ENCODE measurements at regions not wholly inside any gene's neighbourhood (a gene's known extent, or its start where the extent isn't known, plus 50 kb on each side); places are given as distances from the start of the nearest gene placed in this dataset.

DNA sequence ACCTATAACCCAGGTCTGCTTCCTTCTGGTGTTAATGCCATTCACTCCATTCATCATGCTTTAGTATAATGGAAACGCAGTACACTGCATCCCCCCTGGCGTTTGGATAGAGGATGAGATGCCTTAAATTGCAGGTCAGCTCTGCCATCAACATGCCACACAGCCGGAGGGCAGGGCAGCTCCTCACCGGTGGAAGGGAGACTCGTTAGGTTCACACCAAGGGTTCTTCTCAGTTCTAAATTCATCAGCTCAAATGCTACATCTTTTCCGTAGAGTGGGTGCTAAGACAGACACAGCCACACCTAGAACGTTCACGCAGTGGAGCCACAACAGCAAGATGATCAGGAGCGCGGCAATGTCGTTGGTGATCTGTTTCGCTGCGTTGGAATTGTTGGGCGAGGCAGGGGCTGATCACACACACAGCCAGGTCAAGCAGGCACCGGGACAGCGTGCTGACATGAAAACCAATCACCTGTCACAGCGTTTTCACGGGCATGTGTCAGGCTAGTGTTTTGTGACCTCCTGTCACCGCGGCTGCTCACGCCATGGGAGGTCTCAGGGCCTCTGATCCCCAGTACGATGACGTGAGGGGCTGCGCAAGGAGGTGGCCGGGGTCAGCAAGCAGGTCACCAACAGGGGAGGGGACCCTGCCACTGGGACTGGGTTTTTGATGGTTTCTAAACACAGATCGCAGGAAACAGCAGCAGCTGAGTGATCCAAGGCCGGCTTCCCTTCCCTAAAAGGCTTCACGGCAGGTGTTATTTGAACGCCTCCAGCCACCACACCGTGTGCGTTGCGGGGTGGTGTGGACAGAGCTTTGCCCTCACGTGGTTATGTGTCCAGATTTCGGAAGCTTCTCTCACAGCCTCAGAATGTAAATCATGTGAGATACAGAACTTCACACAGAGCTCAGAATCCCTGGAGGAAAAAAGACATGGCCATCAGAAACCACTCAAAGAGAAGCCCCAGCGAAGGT, 94.3 kb upstream of the IRS2 start:
- no peak for DNase-seq

DNA sequence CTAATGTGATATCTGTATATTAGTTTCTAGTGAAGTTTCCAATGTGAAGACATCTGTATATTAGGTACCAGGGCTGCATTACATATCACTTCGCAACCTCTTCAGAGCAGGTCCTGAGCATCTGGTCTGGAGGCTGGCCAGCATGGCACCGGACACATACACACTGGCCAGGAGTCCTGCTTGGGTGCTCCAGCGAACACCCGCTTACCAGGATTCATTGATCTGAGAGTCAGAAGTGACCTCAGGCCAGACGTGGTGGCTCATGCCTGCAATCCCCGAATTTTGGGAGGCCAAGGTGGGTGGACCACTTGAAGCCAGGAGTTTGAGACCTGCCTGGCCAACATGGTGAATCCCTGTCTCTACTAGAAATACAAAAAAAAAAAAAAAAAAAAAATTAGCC, 93.0 kb upstream of the IRS2 start:
- no peak for DNase-seq

DNA sequence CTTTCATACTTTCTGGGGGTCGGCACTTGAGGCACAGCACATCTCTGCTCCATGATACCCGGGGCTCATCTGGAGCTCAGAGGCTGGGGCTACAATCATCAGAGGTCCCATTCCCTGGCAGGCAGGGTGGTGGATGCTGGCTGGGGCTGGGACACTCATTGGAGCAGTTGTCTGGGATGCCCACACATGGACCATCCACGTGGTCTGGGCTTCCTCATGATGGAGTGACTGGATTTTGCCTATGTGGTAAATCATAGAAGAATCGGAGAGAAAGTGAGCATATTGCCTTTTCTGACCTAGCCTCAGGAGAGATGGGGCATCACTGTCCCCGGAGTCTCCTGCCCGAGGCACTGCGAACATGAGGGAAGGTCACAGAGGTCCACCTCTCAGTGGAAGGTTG, 91.4 kb upstream of the IRS2 start:
- DNase-seq: no peak

DNA sequence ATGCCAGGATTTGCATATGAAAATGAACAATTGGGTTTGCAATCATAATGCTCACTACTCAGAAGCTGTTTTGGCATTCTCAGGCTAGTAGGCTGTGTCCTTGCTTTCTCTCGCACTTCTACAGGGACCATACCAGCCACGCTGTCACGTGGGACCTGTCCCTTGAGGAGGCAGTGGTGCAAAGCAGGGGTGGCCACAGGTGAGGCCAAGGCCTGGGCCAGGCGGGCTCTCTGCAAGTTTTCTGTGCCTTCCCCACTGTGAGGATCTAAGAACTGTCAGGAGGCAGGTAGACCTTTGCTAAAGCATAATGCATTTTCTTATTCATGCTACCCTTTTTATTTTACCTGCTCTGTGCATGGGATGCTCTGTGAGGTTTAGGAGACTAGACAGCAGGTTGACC, 89.4 kb upstream of the IRS2 start:
- no peak for DNase-seq

DNA sequence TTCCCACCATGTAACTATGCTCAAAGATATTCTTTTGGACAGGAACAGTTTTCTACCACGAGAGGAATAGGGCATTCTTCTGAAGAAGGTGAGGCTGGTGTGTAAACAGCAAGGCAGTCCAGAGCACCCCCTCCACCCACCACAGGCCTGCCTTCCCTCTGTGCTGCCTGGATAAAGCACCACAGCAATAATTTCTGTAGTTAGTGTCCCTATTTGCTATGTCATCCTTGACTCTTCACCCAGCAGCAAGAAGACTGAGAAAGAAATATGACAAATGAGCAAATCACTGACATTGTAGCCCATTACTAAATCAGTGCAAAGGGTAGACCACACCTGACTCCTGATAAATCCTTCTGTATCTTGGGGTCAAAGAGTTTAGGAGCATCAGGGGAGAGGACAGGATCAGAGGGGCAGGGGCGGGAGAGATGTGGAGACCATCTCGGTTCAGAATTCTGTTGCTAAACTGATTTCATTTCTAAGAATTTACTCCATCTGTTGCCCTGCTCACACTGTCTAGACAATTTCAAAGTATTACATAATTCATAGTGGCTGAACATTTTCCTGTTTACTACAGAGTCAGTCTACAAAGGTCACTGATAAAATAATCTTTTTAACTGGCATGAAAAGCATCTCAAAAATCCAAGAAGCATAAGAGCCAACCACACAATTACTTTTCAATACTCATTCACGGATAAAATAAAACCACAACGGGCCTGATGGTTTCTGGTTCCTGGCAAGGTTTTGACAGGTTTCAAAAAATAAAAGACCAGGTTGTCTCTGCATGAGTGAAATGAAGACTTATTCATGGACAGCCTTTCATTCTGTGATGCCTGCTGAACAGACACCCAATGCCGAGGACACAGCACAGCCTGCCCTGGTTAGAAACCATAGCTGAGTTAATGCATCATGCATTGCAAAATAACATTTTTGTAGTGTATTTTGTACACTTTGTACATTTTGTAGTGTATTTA, 88.4 kb upstream of the IRS2 start:
- DNase-seq: no peak

DNA sequence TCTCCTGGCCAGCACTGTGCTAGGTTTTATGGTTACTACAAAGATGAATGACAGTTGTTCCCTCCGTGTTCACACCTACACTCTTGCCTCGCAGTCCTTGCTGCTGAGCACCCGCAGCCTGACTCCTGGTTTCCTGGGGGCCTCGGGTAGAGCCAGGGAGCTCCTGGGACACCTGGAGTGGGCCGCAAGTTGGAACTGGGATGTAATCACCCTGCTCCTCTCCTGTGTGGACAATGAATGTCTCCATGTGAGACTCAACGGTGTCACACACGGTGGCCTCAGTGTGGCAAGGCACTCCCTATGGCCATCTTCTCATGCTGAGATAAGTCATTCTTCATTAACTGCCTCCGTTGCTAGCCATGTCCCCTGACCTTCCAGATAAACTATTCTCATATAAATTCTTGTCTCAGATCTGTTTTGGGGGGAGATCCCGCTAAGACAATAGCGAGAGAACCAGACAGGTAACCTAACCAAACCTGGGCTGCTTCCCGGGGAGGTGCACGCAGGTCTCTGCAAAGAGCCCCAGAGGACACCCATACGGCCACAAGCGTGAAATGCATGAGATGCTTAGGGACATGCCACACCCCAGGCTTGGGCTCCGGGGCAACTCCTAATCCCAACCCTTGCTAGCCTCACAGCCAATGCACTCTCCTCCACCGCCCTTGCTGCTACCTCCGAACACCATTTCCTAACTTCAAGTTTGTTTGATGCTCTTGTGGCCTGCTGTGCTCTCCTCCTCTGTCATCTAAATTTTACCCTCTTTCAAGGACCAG, 87.2 kb upstream of the IRS2 start:
- no peak for DNase-seq

DNA sequence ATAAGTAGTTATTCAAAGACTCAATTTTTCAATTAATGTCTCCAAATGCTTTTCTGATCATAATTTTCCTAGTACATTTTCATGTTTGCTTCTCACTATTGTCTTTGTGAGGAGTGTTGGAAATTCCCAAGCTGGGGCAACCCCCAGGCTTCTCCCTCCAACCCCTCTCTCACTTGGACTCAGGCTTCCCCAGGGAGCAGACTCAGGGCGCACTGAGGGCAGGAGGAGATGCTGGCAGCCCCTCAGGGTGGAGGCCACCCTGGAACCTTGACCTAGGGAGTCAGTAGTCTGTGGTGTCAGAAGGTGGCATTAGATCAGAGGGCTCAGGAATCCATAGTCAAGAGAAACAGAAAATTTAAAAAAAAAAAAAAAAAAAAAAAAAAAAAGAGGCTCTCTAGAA, 86.5 kb upstream of the IRS2 start:
- no peak for DNase-seq

DNA sequence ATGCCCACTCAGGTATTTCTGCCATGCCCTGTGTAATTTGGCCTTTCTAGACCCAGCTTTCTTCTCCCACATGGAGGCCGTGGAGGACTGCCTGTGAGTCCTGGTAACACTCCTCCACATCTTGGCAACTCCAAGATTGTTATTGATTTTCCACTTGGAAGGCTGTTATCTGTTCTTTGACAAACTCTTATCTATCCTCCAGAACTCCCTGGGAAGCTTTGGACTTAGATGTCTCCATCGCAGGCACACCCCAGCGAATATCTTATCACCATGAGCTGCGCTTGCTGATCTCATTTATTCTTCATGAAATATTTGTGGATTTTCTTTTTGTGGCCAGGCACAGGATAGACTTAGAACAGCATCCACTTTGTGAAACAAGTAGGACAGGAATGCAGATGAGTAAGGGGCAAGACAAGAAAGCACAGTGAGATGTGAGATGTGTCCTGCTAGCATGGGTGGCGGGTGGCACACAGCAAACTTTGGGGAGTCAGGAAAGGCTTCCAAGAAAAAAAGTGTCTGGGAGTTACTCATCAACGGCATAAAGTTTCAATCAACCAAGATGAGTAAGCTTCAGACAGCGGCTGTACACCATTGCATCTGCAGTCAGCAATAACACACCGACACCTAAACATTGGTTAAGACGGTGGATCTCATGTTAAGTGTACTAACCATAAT, 84.5 kb upstream of the IRS2 start:
- DNase-seq: no peak

DNA sequence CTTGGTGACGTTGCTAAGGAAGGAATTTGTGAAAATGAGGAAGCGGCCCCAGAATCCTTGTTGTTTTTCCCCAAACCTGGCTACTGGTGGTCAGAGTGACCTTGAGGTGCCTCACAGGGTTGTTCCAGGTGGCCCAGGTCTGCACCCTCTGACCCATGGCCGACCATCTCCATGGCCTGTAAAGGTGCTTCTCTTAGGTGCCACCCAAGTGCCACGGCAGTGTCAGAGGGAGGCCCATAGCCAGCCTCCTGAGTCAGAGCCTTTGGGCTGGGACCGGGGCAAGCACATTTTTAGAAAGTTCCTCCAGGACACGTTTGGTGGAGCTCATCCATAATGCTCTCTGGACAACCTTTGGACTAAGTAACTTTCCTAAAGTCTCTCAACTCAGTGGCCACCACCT, 83.9 kb upstream of the IRS2 start:
- no peak for DNase-seq

DNA sequence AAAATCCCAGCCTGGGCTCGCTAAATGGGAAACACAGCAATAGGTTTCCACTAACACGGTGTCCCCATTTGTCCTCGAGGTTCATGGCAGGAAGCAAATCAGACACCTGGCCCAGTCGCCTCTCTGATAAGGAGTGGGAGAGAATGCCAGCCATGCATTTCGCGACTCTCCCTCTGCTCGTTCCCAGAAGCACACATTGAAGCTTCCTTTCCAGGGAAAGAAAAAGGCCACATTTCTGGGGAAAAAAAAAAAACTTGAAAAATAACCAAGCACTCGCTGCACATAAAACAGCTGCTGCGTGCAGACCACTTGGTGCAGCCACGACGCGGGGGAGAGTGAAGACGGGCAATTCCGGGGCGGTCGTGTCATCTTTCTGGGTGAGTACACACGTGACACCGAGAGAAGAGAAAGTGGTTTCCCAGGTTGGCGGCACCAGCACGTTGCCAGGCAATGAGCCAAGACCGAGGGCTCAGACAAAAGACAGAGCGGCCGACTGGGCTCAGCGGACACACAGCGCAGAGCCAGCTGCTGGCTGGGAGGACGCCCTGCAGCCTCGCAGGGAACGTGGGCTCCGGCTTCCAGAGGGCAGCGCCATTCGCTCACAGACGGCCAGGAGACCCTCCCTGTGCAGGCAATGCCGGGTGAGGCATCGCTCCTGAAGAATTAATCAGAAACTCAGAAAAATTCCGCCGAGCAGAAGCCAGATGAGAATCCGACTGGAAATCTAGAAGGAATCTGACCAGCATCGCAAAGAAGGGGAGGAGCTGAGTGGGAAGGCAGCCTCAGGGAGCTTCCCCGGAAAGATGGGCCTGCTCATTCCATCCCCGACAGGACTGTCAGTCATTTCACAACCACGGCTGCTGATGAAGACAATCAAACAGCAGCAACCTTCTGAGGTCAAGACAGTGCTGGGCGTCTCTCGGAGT, 83.2 kb upstream of the IRS2 start:
- peak; percentile 97 for DNase-seq

DNA sequence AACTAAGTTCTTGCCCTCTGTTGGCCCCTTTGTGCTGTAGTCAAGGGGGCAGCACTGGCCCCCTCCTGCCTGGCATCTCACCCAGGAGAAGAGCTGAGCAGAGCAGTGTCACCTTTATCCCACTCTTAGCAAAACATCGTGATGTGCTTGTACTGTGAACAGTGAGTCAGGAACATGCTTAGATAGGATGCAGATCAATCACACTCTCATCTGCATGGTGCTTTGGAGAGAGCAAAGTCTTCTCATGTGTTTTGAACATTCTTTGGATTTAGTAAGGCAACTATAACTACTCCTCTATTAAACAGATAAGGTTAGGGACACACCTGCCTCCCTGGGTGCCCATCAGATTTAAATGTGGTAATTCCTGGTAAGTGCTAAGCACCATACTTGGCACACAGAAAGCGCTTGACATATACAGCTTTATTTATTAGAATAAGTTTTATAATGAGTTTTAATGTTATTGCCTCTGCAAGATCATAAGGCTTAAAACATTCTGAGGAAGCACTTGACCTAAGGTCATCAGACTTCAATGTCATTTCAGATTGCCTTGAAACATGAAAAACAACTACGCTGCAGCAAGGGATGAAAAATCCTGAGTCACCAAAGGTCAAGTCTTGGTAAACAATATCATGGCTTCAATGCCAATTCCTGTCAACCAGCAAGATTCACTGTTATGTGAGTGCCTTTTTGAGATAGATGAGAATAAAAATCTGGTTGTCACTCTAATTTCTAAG, 82.4 kb upstream of the IRS2 start:
- DNase-seq: peak; percentile 82

DNA sequence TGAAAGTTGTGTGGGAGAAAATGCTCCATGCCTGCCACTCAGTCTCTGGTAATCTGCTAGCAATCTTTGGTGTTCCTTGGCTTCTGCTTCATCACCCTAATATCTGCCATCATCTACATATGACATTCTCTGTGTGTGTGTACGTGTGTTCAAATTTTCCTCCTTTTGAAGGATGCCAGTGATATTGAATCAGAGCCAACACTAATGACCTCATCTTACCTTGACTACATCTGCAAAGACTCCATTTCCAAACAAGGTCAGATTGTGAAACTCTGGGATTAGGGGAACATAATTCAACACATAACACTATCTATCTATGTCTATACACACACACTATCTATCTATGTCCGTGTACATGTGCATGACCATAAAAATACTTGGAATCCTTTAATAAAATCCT, 81.4 kb upstream of the IRS2 start:
- DNase-seq: no peak

DNA sequence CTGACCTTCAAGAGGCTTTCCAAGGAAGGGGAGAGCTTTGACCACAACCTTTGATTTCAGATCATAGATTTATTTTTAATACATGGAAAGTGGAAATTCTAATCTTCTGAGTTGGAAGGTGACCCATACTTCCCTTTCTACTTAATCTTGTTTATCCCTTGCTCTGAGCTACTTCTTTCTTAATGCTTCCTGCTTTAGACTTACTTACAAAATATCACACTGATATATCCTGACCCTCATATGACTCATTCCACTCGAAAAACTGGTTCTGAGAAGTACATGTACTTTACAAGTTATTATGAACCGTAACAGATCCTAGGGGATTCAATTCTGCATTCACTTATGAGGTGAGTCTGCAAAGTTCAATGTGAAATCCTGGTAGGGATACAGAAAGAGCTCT, 76.2 kb upstream of the IRS2 start:
- no peak for DNase-seq

DNA sequence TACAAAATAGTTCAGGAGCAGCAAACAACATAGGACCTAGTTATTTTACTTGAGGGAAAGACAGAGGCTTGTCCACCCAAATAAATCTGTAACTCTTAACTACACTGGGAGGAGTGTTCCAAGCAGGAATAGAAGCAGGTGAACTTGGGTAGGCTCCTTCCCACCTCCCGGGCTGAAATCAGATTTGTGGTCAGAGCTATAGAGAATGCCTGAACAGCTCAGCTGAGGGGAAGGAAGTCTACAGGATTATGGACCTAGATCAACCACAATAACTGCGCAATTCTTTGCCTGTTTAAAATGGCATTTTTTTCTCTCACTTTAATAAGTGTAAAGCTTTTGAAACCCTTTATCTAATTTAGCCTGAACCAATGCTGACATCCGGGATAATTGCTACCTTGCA, 73.5 kb upstream of the IRS2 start:
- no peak for DNase-seq

DNA sequence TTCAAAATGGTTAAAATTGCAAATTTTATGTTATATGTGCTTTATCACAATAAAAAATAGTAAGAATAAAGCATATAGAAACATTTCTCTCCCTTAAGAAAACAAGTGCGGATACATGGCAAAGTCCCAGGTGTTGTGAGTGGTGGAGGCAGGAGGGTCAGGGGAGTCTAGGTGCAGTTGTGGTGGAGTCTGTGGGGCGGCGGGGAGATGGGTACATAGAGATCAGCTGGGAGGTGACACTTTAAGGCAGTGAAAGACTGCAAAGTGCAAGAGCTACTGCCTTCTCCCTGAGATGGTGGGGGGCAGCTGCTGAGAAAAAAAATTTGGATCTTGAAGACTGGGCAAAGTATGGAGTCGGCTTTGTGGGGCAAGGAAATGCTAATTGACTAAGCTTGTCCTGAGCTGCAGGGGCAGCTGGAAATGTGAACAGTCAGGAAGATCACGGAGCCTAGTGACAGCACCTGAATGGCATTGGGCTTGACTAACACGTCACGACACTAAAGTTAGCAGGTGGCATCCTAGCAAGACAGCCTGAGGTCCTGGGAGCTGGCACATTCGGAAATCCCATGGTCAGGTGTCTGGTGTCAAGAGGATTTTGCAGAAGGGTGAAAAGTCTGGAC, 72.9 kb upstream of the IRS2 start:
- DNase-seq: no peak

DNA sequence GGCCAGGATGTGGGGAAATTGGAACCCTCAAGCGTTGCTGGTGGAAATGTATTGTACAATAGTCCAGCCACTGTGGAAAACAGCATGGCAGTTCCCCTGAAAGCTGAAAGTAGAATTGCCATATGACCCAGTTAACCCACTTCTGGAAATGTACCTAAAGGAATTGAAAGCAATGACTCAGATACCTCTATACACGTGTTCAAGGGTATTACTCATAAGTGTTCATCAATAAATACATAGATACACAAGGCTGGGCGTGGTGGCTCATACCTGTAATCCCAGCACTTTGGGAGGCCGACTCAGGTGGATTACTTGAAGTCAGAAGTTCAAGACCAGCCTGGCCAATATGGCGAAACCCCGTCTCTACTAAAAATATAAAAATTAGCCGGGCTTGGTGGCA, 71.9 kb upstream of the IRS2 start:
- DNase-seq: no peak

DNA sequence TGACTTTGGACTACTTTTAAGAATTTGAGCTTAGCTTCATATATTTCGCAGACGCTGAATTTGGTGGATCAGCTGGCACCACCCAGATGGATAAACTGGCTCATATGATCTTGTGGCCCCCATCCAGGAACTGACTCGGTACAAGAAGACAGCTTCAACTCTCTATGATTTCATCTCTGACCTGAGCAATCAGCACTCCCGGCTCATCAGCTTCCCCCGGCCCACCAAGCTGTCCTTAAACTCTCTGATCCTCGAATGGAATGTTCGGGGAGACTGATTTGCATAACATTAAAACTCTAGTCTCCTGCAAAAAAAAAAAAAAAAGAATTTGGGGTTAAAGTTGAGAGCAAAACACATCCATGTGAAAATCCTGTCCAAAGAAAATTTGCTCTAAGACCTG, 71.4 kb upstream of the IRS2 start:
- DNase-seq: no peak

DNA sequence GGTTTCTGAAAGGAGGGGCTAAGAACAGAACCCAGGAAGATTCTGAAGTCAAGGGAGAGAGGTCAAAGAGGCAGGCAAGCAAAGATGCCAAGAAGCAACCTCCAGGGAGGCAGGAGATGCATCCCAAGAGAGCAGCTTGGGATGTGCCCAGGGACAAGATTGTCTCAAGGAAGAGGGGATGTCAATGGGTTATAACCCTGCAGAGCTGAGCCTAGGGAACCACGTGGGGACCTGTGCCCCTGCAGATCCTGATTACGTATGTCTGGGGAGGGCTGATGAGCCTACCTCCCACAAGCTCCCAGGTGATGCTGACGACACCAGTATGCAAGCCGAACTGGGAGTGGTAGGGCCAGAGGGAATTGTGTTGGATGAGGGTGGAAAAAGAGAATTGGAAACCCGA, 70.9 kb upstream of the IRS2 start:
- no peak for DNase-seq

DNA sequence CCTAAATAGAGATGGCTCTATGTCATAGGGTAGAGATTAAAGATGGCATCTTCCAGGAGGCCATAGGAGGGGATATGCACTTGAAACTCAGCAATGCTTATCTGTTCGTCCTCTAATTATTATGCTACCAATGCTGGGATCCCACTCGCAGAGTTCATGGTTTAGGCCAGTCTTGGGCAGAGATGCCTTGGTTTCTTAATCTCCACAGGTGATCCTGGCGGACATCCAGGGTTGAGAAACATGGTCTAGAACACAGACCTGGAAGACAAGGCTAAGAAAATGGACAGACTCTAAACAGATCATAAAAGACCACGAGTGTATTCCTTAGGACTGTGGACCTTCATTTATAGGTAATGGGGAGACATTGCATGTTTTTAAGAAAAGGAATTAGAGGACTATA, 70.0 kb upstream of the IRS2 start:
- no peak for DNase-seq

DNA sequence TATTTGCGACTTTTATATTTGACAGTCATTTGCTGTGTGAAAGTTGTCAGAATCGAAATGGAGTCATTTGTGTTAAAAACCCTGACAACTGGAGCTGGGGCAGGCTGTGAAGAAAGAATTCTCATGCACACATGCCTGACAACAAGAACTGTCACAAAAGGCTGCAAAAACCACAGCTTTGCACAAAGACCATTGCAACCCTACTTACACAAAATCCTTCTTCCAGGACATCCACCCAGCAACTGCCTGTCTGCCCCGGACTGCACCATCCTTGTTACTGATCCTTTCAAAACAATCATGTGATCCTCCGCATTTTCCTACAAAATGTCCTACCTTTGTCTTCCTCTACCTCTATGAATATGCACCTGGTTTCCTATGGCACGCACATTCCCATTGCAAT, 66.8 kb upstream of the IRS2 start:
- no peak for DNase-seq
